ENCODE measurements at regions not wholly inside any gene's neighbourhood (a gene's known extent, or its start where the extent isn't known, plus 50 kb on each side); places are given as distances from the start of the nearest gene placed in this dataset.

- Histone ChIP-seq H3K9ac (ENCODE audit: low read length in 3 of 3) (no peak overlapping the region), H3K9me3 (ENCODE audit: control insufficient read depth in 2 of 3, insufficient read depth in 1 of 3, low read length in 3 of 3) (no peaks in the 10 kb centered on the region), H3K4me1 (ENCODE audit: control insufficient read depth in 2 of 3, insufficient read depth in 2 of 3, low read depth in 1 of 3, low read length in 3 of 3) (no peaks in the 10 kb centered on the region), H3K36me3 (ENCODE audit: control insufficient read depth in 2 of 3, insufficient read depth in 3 of 3, low read length in 3 of 3) (no peaks in the 10 kb centered on the region), H3K27ac (ENCODE audit: low read depth in 2 of 2, low read length in 2 of 2) (no peak overlapping the region), H3K27me3 (ENCODE audit: control insufficient read depth, insufficient read depth, low read length) (no peaks in the 10 kb centered on the region), H3K4me3 (ENCODE audit: low read length in 3 of 3) (no peak overlapping the region)
- peak in 1 of 5 donors; percentile 71 for DNase-seq
- intact Hi-C loops (cut with DNase I), result no loop called here
- no peak for TF ChIP-seq CTCF (IDR thresholded peaks at IDR 0.05; ENCODE audit: borderline replicate concordance, extremely low read depth, insufficient read depth)
- FAIRE-seq, result no peak
Measured at GRCh38 chr22:34588871-34589545, 476.9 kb upstream of the ISX start.

GRCh38 chr22:34592123-34592740 is 473.7 kb upstream of the ISX start:
- Histone ChIP-seq H3K36me3 (ENCODE audit: control insufficient read depth in 2 of 3, insufficient read depth in 3 of 3, low read length in 3 of 3) (no peaks in the 10 kb centered on the region), H3K9ac (ENCODE audit: low read length in 3 of 3) (no peak overlapping the region), H3K27ac (ENCODE audit: low read depth in 2 of 2, low read length in 2 of 2) (no peak overlapping the region), H3K4me3 (ENCODE audit: low read length in 3 of 3) (no peak overlapping the region), H3K4me1 (ENCODE audit: control insufficient read depth in 2 of 3, insufficient read depth in 2 of 3, low read depth in 1 of 3, low read length in 3 of 3) (no peaks in the 10 kb centered on the region), H3K9me3 (ENCODE audit: control insufficient read depth in 2 of 3, insufficient read depth in 1 of 3, low read length in 3 of 3) (no peaks in the 10 kb centered on the region), H3K27me3 (ENCODE audit: control insufficient read depth, insufficient read depth, low read length) (no peaks in the 10 kb centered on the region)
- DNase-seq, result no peak
- FAIRE-seq, result no peak
- intact Hi-C loops (cut with DNase I), result no loop called here
- no peak for TF ChIP-seq CTCF (IDR thresholded peaks at IDR 0.05; ENCODE audit: borderline replicate concordance, extremely low read depth, insufficient read depth)

- H3K4me1 ChIP-seq (ENCODE audit: control insufficient read depth in 2 of 3, insufficient read depth in 2 of 3, low read depth in 1 of 3, low read length in 3 of 3), result no peaks in the 10 kb centered on the region
- no peak overlapping the region for H3K9ac ChIP-seq (ENCODE audit: low read length in 3 of 3)
- no peak overlapping the region for H3K27ac ChIP-seq (ENCODE audit: low read depth in 2 of 2, low read length in 2 of 2)
- no peak for TF ChIP-seq CTCF (IDR thresholded peaks at IDR 0.05; ENCODE audit: borderline replicate concordance, extremely low read depth, insufficient read depth)
- H3K36me3 ChIP-seq (ENCODE audit: control insufficient read depth in 2 of 3, insufficient read depth in 3 of 3, low read length in 3 of 3), result no peaks in the 10 kb centered on the region
- DNase-seq (no peak), FAIRE-seq (no peak)
- H3K27me3 ChIP-seq (ENCODE audit: control insufficient read depth, insufficient read depth, low read length), result no peaks in the 10 kb centered on the region
- intact Hi-C loops (cut with DNase I), result no loop called here
- H3K4me3 ChIP-seq (ENCODE audit: low read length in 3 of 3), result no peak overlapping the region
- no peaks in the 10 kb centered on the region for H3K9me3 ChIP-seq (ENCODE audit: control insufficient read depth in 2 of 3, insufficient read depth in 1 of 3, low read length in 3 of 3)
Measured at GRCh38 chr22:34599567-34599966, 466.4 kb upstream of the ISX start.
